Panc1 (cell line): ENCODE measurements at regions not wholly inside any gene's neighbourhood (a gene's known extent, or its start where the extent isn't known, plus 50 kb on each side); places are given as distances from the start of the nearest gene placed in this dataset.

ENCODE experiments used
- POLR2AphosphoS5 ChIP-seq: IDR thresholded peaks from 2 replicates; pipeline ENCODE4 v1.6.1; 2012; ENCODE audit warnings: mild to moderate bottlenecking, low read depth, low read length, moderate library complexity
- SIN3A ChIP-seq: IDR thresholded peaks from 2 replicates; pipeline ENCODE4 v1.6.1; 2012; ENCODE audit warnings: low read depth, mild to moderate bottlenecking, low read length, moderate library complexity, borderline replicate concordance; ENCODE audit not compliant: insufficient read depth
- TF ChIP-seq, protein P1 (sequence below): fragments of 450-650 bp; IDR thresholded peaks from 2 replicates; pipeline ENCODE4 v1.5.1; 2017; ENCODE audit warnings: mild to moderate bottlenecking
- TF ChIP-seq, protein P2 (sequence below), 2 experiments: IDR thresholded peaks; 2 replicates each; pipeline ENCODE4 v1.6.1; 2011 to 2012; ENCODE audit warnings: low read depth in 2 of 2, control low read depth in 1 of 2, low read length in 1 of 2, mild to moderate bottlenecking in 1 of 2, moderate library complexity in 1 of 2; ENCODE audit not compliant: insufficient read depth in 1 of 2

DNA sequence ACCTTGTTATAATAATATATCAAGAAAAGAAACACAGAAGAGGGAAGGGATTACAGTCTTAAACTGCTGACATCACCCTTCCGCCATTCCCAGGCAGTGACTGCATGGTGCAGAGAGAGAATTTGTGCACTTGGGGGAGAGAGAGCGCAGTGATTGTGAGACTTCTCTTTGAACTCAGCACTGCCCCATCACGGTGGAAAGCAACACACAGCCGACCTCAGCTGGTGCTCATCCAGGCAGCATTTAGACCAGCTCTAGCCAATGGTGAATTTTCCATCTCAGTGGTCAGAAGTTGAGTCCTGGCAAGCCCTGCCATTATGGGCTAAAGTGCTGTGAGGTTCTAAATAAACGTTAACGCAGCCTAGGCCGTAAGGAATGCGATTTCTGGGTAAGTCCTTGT lies 1681.5 kb downstream of the EFNB2 start:
- TF ChIP-seq SIN3A (no peak), POLR2AphosphoS5 (no peak)
- TF ChIP-seq, protein P1, sequence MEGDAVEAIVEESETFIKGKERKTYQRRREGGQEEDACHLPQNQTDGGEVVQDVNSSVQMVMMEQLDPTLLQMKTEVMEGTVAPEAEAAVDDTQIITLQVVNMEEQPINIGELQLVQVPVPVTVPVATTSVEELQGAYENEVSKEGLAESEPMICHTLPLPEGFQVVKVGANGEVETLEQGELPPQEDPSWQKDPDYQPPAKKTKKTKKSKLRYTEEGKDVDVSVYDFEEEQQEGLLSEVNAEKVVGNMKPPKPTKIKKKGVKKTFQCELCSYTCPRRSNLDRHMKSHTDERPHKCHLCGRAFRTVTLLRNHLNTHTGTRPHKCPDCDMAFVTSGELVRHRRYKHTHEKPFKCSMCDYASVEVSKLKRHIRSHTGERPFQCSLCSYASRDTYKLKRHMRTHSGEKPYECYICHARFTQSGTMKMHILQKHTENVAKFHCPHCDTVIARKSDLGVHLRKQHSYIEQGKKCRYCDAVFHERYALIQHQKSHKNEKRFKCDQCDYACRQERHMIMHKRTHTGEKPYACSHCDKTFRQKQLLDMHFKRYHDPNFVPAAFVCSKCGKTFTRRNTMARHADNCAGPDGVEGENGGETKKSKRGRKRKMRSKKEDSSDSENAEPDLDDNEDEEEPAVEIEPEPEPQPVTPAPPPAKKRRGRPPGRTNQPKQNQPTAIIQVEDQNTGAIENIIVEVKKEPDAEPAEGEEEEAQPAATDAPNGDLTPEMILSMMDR: no peak
- TF ChIP-seq, protein P2, sequence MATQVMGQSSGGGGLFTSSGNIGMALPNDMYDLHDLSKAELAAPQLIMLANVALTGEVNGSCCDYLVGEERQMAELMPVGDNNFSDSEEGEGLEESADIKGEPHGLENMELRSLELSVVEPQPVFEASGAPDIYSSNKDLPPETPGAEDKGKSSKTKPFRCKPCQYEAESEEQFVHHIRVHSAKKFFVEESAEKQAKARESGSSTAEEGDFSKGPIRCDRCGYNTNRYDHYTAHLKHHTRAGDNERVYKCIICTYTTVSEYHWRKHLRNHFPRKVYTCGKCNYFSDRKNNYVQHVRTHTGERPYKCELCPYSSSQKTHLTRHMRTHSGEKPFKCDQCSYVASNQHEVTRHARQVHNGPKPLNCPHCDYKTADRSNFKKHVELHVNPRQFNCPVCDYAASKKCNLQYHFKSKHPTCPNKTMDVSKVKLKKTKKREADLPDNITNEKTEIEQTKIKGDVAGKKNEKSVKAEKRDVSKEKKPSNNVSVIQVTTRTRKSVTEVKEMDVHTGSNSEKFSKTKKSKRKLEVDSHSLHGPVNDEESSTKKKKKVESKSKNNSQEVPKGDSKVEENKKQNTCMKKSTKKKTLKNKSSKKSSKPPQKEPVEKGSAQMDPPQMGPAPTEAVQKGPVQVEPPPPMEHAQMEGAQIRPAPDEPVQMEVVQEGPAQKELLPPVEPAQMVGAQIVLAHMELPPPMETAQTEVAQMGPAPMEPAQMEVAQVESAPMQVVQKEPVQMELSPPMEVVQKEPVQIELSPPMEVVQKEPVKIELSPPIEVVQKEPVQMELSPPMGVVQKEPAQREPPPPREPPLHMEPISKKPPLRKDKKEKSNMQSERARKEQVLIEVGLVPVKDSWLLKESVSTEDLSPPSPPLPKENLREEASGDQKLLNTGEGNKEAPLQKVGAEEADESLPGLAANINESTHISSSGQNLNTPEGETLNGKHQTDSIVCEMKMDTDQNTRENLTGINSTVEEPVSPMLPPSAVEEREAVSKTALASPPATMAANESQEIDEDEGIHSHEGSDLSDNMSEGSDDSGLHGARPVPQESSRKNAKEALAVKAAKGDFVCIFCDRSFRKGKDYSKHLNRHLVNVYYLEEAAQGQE (IDR thresholded peaks at IDR 0.05; ENCODE audit: insufficient read depth in 1 of 2, low read depth in 2 of 2, low read length in 1 of 2): no peak
